B cell (primary cell): ENCODE measurements at regions not wholly inside any gene's neighbourhood (a gene's known extent, or its start where the extent isn't known, plus 50 kb on each side); places are given as distances from the start of the nearest gene placed in this dataset.
"Not testable (repeated sequence)": the region's sequence is repeated elsewhere in the genome, so short reads cannot be mapped to it uniquely, and the experiment has no call there.

Experiments
- ATAC-seq: fragments of 200-7000 bp; cut with Tn5 transposase; one replicate; pipeline ENCODE4 v1.10.0; 2021; ENCODE audit warnings: low read depth, mild to moderate bottlenecking, moderate number of reproducible peaks, moderate library complexity
- CTCF ChIA-PET: fragments of 350-600 bp; sonication (Branson Sonifier 250); formaldehyde crosslinking; loops from one replicate; lab custom pipeline; 2021; ENCODE audit warnings: antibody characterized with exemption, inconsistent platforms; lab: Charles Lee
- POLR2A ChIA-PET: fragments of 350-600 bp; sonication (Branson Sonifier 250); formaldehyde crosslinking; loops from one replicate; lab custom pipeline; 2021; ENCODE audit warnings: antibody characterized with exemption; lab: Charles Lee
- DNase-seq: peaks from one replicate; pipeline ENCODE4 v3.0.0; 2013
- H2AFZ ChIP-seq: 2 replicates; pipeline ENCODE4 v1.6.1; 2012; ENCODE audit warnings: mild to moderate bottlenecking, low read depth, low read length; ENCODE audit not compliant: insufficient read depth, poor library complexity, severe bottlenecking
- H3K27ac ChIP-seq, 2 donors: 1 replicate in 1 of 2; 2 replicates in 1 of 2; pipeline ENCODE4 v1.5.1; 2012 to 2013; ENCODE audit warnings: low read length in 2 of 2, mild to moderate bottlenecking in 2 of 2, moderate library complexity in 1 of 2
- H3K27me3 ChIP-seq, 4 experiments: fragments of 200-600 bp in 1 of 4; sonication (generic) in 1 of 4; replicated peaks in 1 of 4; 1 replicate in 2 of 4; 2 replicates in 2 of 4; pipeline versions ENCODE4 v1.6.1 to v1.7.0; 2013 to 2016; ENCODE audit warnings: low read length in 3 of 4, mild to moderate bottlenecking in 2 of 4, mixed read lengths in 1 of 4, moderate library complexity in 1 of 4; ENCODE audit not compliant: insufficient read depth in 4 of 4, control insufficient read depth in 3 of 4; ENCODE audit errors: control extremely low read depth in 1 of 4
- H3K36me3 ChIP-seq, 2 experiments: replicated peaks in 1 of 2; 1 replicate in 1 of 2; 2 replicates in 1 of 2; pipeline versions ENCODE4 v1.6.1 to v1.7.1; 2013; ENCODE audit warnings: low read length in 1 of 2; ENCODE audit not compliant: insufficient read depth in 2 of 2, control insufficient read depth in 1 of 2; ENCODE audit errors: control extremely low read depth in 1 of 2, extremely low read depth in 1 of 2
- H3K4me1 ChIP-seq, 2 donors: fragments of 200-600 bp in 1 of 2; sonication (generic) in 1 of 2; 1 replicate in 1 of 2; 2 replicates in 1 of 2; pipeline versions ENCODE4 v1.5.1 to v1.6.1; 2013 to 2017; ENCODE audit warnings: low read length in 2 of 2; ENCODE audit not compliant: control insufficient read depth in 2 of 2, insufficient read depth in 2 of 2
- H3K4me2 ChIP-seq: replicated peaks from 2 replicates; pipeline ENCODE3; 2012; ENCODE audit warnings: mild to moderate bottlenecking, low read depth, low read length; ENCODE audit not compliant: poor library complexity, severe bottlenecking
- H3K4me3 ChIP-seq, 5 experiments: fragments of 200-600 bp in 1 of 5; sonication (generic) in 1 of 5; 1 replicate in 3 of 5; 2 replicates in 2 of 5; pipeline versions ENCODE4 v1.5.1 to v1.7.0; 2011 to 2016; ENCODE audit warnings: low read length in 4 of 5, mild to moderate bottlenecking in 4 of 5, low read depth in 2 of 5, control low read depth in 1 of 5, moderate library complexity in 1 of 5; ENCODE audit not compliant: insufficient read depth in 1 of 5; ENCODE audit errors: control extremely low read depth in 1 of 5, extremely low read depth in 1 of 5
- H3K79me2 ChIP-seq: fragments of 200-600 bp; sonication (generic); one replicate; pipeline ENCODE4 v1.6.0; 2016; ENCODE audit warnings: low read length; ENCODE audit not compliant: control insufficient read depth, insufficient read depth
- H3K9ac ChIP-seq: fragments of 200-600 bp; sonication (generic); 2 replicates; pipeline ENCODE4 v1.6.1; 2017; ENCODE audit warnings: mild to moderate bottlenecking, low read length, moderate library complexity
- H3K9me3 ChIP-seq, 3 donors: one replicate each; pipeline versions ENCODE4 v1.6.1 to v1.7.1; 2013; ENCODE audit warnings: low read length in 2 of 3; ENCODE audit not compliant: control insufficient read depth in 2 of 3, insufficient read depth in 1 of 3; ENCODE audit errors: control extremely low read depth in 1 of 3
- H4K20me1 ChIP-seq: 2 replicates; pipeline ENCODE4 v1.6.0; 2012; ENCODE audit warnings: mild to moderate bottlenecking, low read length; ENCODE audit not compliant: insufficient read depth, control insufficient read depth, poor library complexity, severe bottlenecking
- H3K27ac Mint-ChIP-seq: one replicate; pipeline ENCODE4 v1.8.0; 2021; ENCODE audit warnings: mixed read lengths
- H3K27me3 Mint-ChIP-seq: one replicate; pipeline ENCODE4 v1.8.0; 2021; ENCODE audit warnings: mixed read lengths
- H3K4me1 Mint-ChIP-seq: one replicate; pipeline ENCODE4 v1.8.0; 2021; ENCODE audit warnings: mixed read lengths
- H3K4me3 Mint-ChIP-seq: one replicate; pipeline ENCODE4 v1.8.0; 2021; ENCODE audit warnings: mixed read lengths
- H3K9me3 Mint-ChIP-seq: one replicate; pipeline ENCODE4 v1.8.0; 2022; ENCODE audit warnings: mixed read lengths; ENCODE audit not compliant: insufficient read depth
- WGBS: methylation state at CpG from one replicate; pipeline ENCODE4 v1.1.5; 2013; ENCODE audit warnings: missing lambda C conversion rate; ENCODE audit not compliant: insufficient coverage; 5-methylcytosine and 5-hydroxymethylcytosine counted together
- intact Hi-C: fragments of 100-400 bp; cut with micrococcal nuclease; formaldehyde crosslinking; loops from one replicate; pipeline ENCODE4 v1.10.0; 2022

GRCh38 chr17:21768244-21768643 lies 75.9 kb downstream of the KCNJ18 start:
- intact Hi-C loops, DNase-seq: not testable (repeated sequence)
- WGBS, result 68% methylated on average over 5 of the region's 6 CpGs

GRCh38 chr17:21768729-21769462 lies 76.6 kb downstream of the KCNJ18 start:
- not testable (repeated sequence) for H3K9me3 Mint-ChIP-seq, H3K27ac Mint-ChIP-seq

More at GRCh38 chr17:21768244-21768643, 75.9 kb downstream of the KCNJ18 start:
- H3K4me2 ChIP-seq, H3K36me3 ChIP-seq, H2AFZ ChIP-seq, H3K27ac ChIP-seq, ATAC-seq, H3K9ac ChIP-seq, H3K9me3 Mint-ChIP-seq, H3K27me3 ChIP-seq, H3K79me2 ChIP-seq, H3K4me1 Mint-ChIP-seq, H3K4me3 ChIP-seq, POLR2A ChIA-PET, CTCF ChIA-PET, H3K27me3 Mint-ChIP-seq, H4K20me1 ChIP-seq, H3K4me1 ChIP-seq, H3K4me3 Mint-ChIP-seq, H3K27ac Mint-ChIP-seq: not testable (repeated sequence)
- peaks cover 0 to 33% (median 0%) of the 10 kb centered on the region in 3 donors for H3K9me3 ChIP-seq

GRCh38 chr17:21769781-21770180 lies 77.5 kb downstream of the KCNJ18 start:
- H3K27me3 Mint-ChIP-seq, H3K9ac ChIP-seq, CTCF ChIA-PET, H3K27ac ChIP-seq, H3K36me3 ChIP-seq, H2AFZ ChIP-seq, ATAC-seq, H3K4me3 ChIP-seq, intact Hi-C loops, H3K79me2 ChIP-seq, H4K20me1 ChIP-seq, POLR2A ChIA-PET, H3K4me1 Mint-ChIP-seq, DNase-seq, H3K9me3 Mint-ChIP-seq, H3K4me2 ChIP-seq, H3K27me3 ChIP-seq, H3K4me3 Mint-ChIP-seq, H3K4me1 ChIP-seq, H3K27ac Mint-ChIP-seq: not testable (repeated sequence)
- peaks cover 0 to 25% (median 0%) of the 10 kb centered on the region in 3 donors for H3K9me3 ChIP-seq
- WGBS, result 95% methylated on average over 14 of the region's 16 CpGs

More at GRCh38 chr17:21768729-21769462, 76.6 kb downstream of the KCNJ18 start:
- H3K4me3 ChIP-seq, H3K4me2 ChIP-seq, CTCF ChIA-PET, POLR2A ChIA-PET, intact Hi-C loops, H3K4me3 Mint-ChIP-seq, H3K36me3 ChIP-seq, H4K20me1 ChIP-seq, H3K27me3 ChIP-seq, ATAC-seq, H3K27me3 Mint-ChIP-seq, DNase-seq, H3K9ac ChIP-seq, H3K27ac ChIP-seq, H3K4me1 ChIP-seq, H2AFZ ChIP-seq, H3K4me1 Mint-ChIP-seq, H3K79me2 ChIP-seq: not testable (repeated sequence)
- 89% methylated on average over 10 of the region's 13 CpGs for WGBS
- peaks cover 0 to 30% (median 0%) of the 10 kb centered on the region in 3 donors for H3K9me3 ChIP-seq
